GM23338 (cell line): ENCODE measurements at regions not wholly inside any gene's neighbourhood (a gene's known extent, or its start where the extent isn't known, plus 50 kb on each side); places are given as distances from the start of the nearest gene placed in this dataset.

Source experiments
- ATAC-seq: fragments of 200-7000 bp; cut with Tn5 transposase; 3 replicates; pipeline ENCODE4 v1.9.1; 2020
- DNase-seq: peaks from one replicate; pipeline ENCODE4 v3.0.0-alpha.2; 2015; ENCODE audit warnings: low spot score
- H2AFZ ChIP-seq: fragments of 200-600 bp; sonication (generic); 2 replicates; pipeline ENCODE4 v1.8.0; 2016; ENCODE audit warnings: antibody characterized with exemption, mild to moderate bottlenecking, moderate library complexity
- H3F3A ChIP-seq: fragments of 200-600 bp; sonication (generic); replicated peaks from 2 replicates; pipeline ENCODE4 v1.8.0; 2017; ENCODE audit warnings: antibody characterized with exemption, mixed run types, low read depth
- H3K27ac ChIP-seq: fragments of 200-600 bp; sonication (generic); 2 replicates; pipeline ENCODE4 v1.6.1; 2016; ENCODE audit warnings: low read depth
- H3K27me3 ChIP-seq: fragments of 200-600 bp; sonication (generic); 2 replicates; pipeline ENCODE4 v1.8.0; 2016; ENCODE audit warnings: mild to moderate bottlenecking, mixed run types, moderate library complexity; ENCODE audit not compliant: insufficient read depth
- H3K36me3 ChIP-seq: fragments of 200-600 bp; sonication (generic); 2 replicates; pipeline ENCODE4 v1.8.0; 2016; ENCODE audit warnings: mild to moderate bottlenecking; ENCODE audit not compliant: insufficient read depth
- H3K4me1 ChIP-seq: fragments of 200-600 bp; sonication (generic); 2 replicates; pipeline ENCODE4 v1.8.0; 2016; ENCODE audit warnings: mild to moderate bottlenecking, moderate library complexity; ENCODE audit not compliant: insufficient read depth
- H3K4me2 ChIP-seq: fragments of 200-600 bp; sonication (generic); 2 replicates; pipeline ENCODE4 v1.7.1; 2017; ENCODE audit warnings: mixed run types
- H3K4me3 ChIP-seq: fragments of 200-600 bp; sonication (generic); 2 replicates; pipeline ENCODE4 v1.6.1; 2016; ENCODE audit warnings: mixed run types
- H3K79me2 ChIP-seq: fragments of 200-600 bp; sonication (generic); replicated peaks from 2 replicates; pipeline ENCODE4 v1.8.0; 2017; ENCODE audit warnings: mild to moderate bottlenecking; ENCODE audit not compliant: insufficient read depth
- H3K9me2 ChIP-seq: fragments of 200-600 bp; sonication (generic); 2 replicates; pipeline ENCODE4 v1.8.0; 2017; ENCODE audit not compliant: insufficient read depth
- H4K20me1 ChIP-seq: fragments of 200-600 bp; sonication (generic); replicated peaks from 2 replicates; pipeline ENCODE4 v1.8.0; 2017; ENCODE audit warnings: mild to moderate bottlenecking; ENCODE audit not compliant: insufficient read depth
- H3K27ac Mint-ChIP-seq: 2 replicates; pipeline ENCODE4 v1.8.0; 2020; ENCODE audit warnings: inconsistent platforms, mild to moderate bottlenecking, moderate library complexity, mixed read lengths
- H3K27me3 Mint-ChIP-seq: 3 replicates; pipeline ENCODE4 v1.8.0; 2022; ENCODE audit warnings: low read depth, mild to moderate bottlenecking, moderate library complexity, mixed read lengths, inconsistent platforms; ENCODE audit not compliant: insufficient read depth, poor library complexity
- H3K36me3 Mint-ChIP-seq: 3 replicates; pipeline ENCODE4 v1.8.0; 2021; ENCODE audit warnings: low read depth, mild to moderate bottlenecking, inconsistent platforms, moderate library complexity, mixed read lengths
- H3K4me1 Mint-ChIP-seq: 3 replicates; pipeline ENCODE4 v1.8.0; 2020; ENCODE audit warnings: mild to moderate bottlenecking, inconsistent platforms, mixed read lengths
- H3K4me3 Mint-ChIP-seq: 3 replicates; pipeline ENCODE4 v1.8.0; 2021; ENCODE audit warnings: moderate library complexity, mild to moderate bottlenecking, inconsistent platforms, mixed read lengths
- H3K9me3 Mint-ChIP-seq: 3 replicates; pipeline ENCODE4 v1.8.0; 2020; ENCODE audit warnings: moderate library complexity, mild to moderate bottlenecking, inconsistent platforms, mixed read lengths
- CREB1 ChIP-seq: fragments of 250-450 bp; sonication (Bioruptor Pico); IDR thresholded peaks from 2 replicates; pipeline ENCODE4 v1.5.0; 2020; ENCODE audit warnings: low read depth, mild to moderate bottlenecking, moderate library complexity
- EZH2 ChIP-seq: fragments of 200-600 bp; sonication (generic); IDR thresholded peaks from one replicate; pipeline ENCODE4 v1.8.0; 2017; ENCODE audit warnings: antibody characterized with exemption, mild to moderate bottlenecking, low read depth; ENCODE audit not compliant: unreplicated experiment
- JUNB ChIP-seq: IDR thresholded peaks from one replicate; pipeline ENCODE4 v1.6.1; 2016; ENCODE audit warnings: antibody characterized with exemption; ENCODE audit not compliant: unreplicated experiment
- NANOG ChIP-seq: IDR thresholded peaks from 2 replicates; pipeline ENCODE4 v1.6.1; 2016; ENCODE audit warnings: antibody characterized with exemption, borderline replicate concordance
- POLR2AphosphoS5 ChIP-seq: IDR thresholded peaks from 2 replicates; pipeline ENCODE4 v1.6.1; 2016; ENCODE audit warnings: antibody characterized with exemption, low read depth
- REST ChIP-seq: IDR thresholded peaks from one replicate; pipeline ENCODE4 v1.6.1; 2018; ENCODE audit warnings: antibody characterized with exemption; ENCODE audit not compliant: unreplicated experiment
- STAT1 ChIP-seq: IDR thresholded peaks from one replicate; pipeline ENCODE4 v1.6.1; 2016; ENCODE audit warnings: antibody characterized with exemption; ENCODE audit not compliant: unreplicated experiment
- ZNF114 ChIP-seq: fragments of 250-450 bp; sonication (Bioruptor Pico); IDR thresholded peaks from 2 replicates; pipeline ENCODE4 v1.5.0; 2020; ENCODE audit warnings: mild to moderate bottlenecking, moderate library complexity
- ZNF331 ChIP-seq: fragments of 250-450 bp; sonication (Bioruptor Pico); IDR thresholded peaks from 2 replicates; pipeline ENCODE4 v1.5.0; 2020; ENCODE audit warnings: low read depth, mild to moderate bottlenecking, moderate library complexity
- TF ChIP-seq, protein P1 (sequence below): fragments of 250-450 bp; sonication (Bioruptor Pico); IDR thresholded peaks from 2 replicates; pipeline ENCODE4 v1.5.0; 2020; ENCODE audit warnings: mild to moderate bottlenecking, moderate library complexity
- TF ChIP-seq, protein P2 (sequence below): IDR thresholded peaks from 2 replicates; pipeline ENCODE4 v1.6.1; 2016; ENCODE audit warnings: antibody characterized with exemption

- TF ChIP-seq ZNF114 (CRISPR knock-in tag) (no peak), STAT1 (no peak), REST (no peak), JUNB (no peak), NANOG (no peak), POLR2AphosphoS5 (no peak)
Measured at GRCh38 chr16:79847101-79847500, 246.6 kb upstream of the MAF start (continued).

- H3K27ac Mint-ChIP-seq: peak overlapping the region; percentile 26; the same call in 1 of the 2 replicates
- no peaks in the 10 kb centered on the region for H3K9me2 ChIP-seq
- no peaks in the 10 kb centered on the region for H3K79me2 ChIP-seq
- H3K36me3 Mint-ChIP-seq: no peaks in the 10 kb centered on the region
- H3F3A ChIP-seq: no peaks in the 10 kb centered on the region
- no peak overlapping the region for H3K4me3 Mint-ChIP-seq
- no peaks in the 10 kb centered on the region for H3K4me1 Mint-ChIP-seq
- H3K27me3 ChIP-seq: no peaks in the 10 kb centered on the region
- H3K27ac ChIP-seq: no peak overlapping the region
- peaks cover 3% of the 10 kb centered on the region for H3K27me3 Mint-ChIP-seq
- no peak overlapping the region for H3K4me2 ChIP-seq
- H2AFZ ChIP-seq: 0 out of 2 replicates have a peak overlapping the region, but pooled peaks have one; percentile 18
- H3K9me3 Mint-ChIP-seq: no peaks in the 10 kb centered on the region
- ATAC-seq: no peak
- H3K4me3 ChIP-seq: no peak overlapping the region
- DNase-seq: no peak
- H4K20me1 ChIP-seq: no peaks in the 10 kb centered on the region
- no peaks in the 10 kb centered on the region for H3K36me3 ChIP-seq
- H3K4me1 ChIP-seq: no peaks in the 10 kb centered on the region
- no peak for TF ChIP-seq NANOG
- TF ChIP-seq ZNF114 (CRISPR knock-in tag): no peak
- TF ChIP-seq, protein P1, sequence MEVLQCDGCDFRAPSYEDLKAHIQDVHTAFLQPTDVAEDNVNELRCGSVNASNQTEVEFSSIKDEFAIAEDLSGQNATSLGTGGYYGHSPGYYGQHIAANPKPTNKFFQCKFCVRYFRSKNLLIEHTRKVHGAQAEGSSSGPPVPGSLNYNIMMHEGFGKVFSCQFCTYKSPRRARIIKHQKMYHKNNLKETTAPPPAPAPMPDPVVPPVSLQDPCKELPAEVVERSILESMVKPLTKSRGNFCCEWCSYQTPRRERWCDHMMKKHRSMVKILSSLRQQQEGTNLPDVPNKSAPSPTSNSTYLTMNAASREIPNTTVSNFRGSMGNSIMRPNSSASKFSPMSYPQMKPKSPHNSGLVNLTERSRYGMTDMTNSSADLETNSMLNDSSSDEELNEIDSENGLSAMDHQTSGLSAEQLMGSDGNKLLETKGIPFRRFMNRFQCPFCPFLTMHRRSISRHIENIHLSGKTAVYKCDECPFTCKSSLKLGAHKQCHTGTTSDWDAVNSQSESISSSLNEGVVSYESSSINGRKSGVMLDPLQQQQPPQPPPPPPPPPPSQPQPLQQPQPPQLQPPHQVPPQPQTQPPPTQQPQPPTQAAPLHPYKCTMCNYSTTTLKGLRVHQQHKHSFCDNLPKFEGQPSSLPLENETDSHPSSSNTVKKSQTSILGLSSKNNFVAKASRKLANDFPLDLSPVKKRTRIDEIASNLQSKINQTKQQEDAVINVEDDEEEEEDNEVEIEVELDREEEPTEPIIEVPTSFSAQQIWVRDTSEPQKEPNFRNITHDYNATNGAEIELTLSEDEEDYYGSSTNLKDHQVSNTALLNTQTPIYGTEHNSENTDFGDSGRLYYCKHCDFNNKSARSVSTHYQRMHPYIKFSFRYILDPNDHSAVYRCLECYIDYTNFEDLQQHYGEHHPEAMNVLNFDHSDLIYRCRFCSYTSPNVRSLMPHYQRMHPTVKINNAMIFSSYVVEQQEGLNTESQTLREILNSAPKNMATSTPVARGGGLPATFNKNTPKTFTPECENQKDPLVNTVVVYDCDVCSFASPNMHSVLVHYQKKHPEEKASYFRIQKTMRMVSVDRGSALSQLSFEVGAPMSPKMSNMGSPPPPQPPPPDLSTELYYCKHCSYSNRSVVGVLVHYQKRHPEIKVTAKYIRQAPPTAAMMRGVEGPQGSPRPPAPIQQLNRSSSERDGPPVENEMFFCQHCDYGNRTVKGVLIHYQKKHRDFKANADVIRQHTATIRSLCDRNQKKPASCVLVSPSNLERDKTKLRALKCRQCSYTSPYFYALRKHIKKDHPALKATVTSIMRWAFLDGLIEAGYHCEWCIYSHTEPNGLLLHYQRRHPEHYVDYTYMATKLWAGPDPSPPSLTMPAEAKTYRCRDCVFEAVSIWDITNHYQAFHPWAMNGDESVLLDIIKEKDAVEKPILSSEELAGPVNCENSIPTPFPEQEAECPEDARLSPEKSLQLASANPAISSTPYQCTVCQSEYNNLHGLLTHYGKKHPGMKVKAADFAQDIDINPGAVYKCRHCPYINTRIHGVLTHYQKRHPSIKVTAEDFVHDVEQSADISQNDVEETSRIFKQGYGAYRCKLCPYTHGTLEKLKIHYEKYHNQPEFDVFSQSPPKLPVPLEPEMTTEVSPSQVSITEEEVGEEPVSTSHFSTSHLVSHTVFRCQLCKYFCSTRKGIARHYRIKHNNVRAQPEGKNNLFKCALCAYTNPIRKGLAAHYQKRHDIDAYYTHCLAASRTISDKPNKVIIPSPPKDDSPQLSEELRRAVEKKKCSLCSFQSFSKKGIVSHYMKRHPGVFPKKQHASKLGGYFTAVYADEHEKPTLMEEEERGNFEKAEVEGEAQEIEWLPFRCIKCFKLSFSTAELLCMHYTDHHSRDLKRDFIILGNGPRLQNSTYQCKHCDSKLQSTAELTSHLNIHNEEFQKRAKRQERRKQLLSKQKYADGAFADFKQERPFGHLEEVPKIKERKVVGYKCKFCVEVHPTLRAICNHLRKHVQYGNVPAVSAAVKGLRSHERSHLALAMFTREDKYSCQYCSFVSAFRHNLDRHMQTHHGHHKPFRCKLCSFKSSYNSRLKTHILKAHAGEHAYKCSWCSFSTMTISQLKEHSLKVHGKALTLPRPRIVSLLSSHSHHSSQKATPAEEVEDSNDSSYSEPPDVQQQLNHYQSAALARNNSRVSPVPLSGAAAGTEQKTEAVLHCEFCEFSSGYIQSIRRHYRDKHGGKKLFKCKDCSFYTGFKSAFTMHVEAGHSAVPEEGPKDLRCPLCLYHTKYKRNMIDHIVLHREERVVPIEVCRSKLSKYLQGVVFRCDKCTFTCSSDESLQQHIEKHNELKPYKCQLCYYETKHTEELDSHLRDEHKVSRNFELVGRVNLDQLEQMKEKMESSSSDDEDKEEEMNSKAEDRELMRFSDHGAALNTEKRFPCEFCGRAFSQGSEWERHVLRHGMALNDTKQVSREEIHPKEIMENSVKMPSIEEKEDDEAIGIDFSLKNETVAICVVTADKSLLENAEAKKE: no peak
- TF ChIP-seq REST: no peak
- no peak for TF ChIP-seq CREB1
- TF ChIP-seq EZH2: no peak
- no peak for TF ChIP-seq POLR2AphosphoS5
- TF ChIP-seq, protein P2, sequence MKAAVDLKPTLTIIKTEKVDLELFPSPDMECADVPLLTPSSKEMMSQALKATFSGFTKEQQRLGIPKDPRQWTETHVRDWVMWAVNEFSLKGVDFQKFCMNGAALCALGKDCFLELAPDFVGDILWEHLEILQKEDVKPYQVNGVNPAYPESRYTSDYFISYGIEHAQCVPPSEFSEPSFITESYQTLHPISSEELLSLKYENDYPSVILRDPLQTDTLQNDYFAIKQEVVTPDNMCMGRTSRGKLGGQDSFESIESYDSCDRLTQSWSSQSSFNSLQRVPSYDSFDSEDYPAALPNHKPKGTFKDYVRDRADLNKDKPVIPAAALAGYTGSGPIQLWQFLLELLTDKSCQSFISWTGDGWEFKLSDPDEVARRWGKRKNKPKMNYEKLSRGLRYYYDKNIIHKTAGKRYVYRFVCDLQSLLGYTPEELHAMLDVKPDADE: no peak
- no peak for TF ChIP-seq ZNF331 (CRISPR knock-in tag)
- no peak for TF ChIP-seq STAT1
Measured at GRCh38 chr16:79845734-79846135, 245.2 kb upstream of the MAF start.
